HG02870 (cell line): ENCODE measurements at regions not wholly inside any gene's neighbourhood (a gene's known extent, or its start where the extent isn't known, plus 50 kb on each side); places are given as distances from the start of the nearest gene placed in this dataset.

Experiments used
- ATAC-seq: cut with Tn5 transposase; IDR thresholded peaks from one replicate; pipeline ENCODE4 v1.9.1; 2021; ENCODE audit warnings: mild to moderate bottlenecking, moderate library complexity; ENCODE audit not compliant: unreplicated experiment

DNA sequence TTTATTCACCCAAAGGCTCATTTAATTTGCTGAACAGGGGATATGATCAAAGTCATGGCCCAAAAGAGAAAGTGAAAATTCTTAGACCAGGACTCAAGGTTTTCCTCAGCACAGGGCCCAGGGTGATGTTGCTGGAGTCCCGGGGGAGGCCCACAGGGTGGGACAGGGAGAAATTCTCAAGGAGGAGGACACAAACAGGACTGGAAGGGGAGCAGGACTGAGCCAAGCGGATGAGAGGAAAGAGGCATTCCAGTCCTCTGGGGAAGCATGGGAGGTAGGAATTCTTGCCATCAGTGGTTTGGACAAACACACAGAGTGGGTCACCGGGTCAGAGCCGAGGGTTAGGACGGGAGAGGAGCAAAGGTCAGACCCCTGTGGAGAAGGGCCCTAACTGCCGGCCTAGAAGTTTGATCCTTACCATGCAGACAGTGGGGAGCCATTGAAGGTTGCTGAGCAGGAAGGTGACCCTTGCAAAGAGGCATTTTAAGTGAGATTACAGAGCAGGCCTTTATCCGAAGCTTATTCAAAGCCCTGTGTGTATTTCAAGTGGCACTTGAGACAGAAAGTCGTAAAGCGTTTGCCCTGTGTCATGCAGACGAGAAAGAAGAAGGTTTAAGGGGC lies 68.4 kb upstream of the PTGR2 start:
- ATAC-seq, result no peak

DNA sequence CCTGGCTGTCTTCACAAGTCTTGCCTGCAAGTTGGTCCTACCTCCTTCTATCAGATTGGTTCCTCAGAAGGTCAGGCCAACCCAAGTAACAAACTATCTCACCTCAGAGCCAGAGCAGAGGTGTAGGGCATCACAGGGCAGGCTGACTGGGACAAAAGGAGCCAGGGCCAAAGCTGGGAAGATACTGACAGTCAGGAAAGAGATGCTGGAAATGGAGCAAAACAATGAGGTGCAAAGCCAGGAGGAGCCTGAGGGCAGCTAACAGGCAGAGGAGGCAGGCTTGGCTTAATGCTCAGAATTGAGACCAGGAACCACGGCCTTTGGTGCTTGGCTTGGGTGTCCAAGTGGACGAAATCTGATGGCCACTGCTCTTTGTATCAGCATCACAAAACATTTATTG lies 68.4 kb upstream of the PNMA1 start:
- no peak for ATAC-seq

DNA sequence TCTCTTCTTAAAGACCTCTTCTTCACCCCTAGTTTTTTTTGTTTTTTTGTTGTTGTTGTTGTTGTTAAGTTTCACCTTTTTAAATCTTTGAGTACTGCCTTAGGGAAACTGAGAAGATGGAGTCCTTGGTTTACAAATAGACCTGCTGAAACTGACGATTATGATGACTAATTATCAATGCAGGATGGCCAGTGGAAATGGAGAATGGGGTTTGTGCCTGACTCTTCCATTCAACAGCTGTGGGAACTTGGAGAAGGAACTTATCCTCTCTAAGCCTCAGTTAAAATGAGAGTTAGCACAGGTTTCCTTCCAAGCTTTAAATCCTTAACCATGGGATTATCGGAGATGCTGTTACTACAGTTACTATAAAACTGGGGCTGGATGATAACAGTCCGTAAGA lies 66.7 kb upstream of the PNMA1 start:
- no peak for ATAC-seq

DNA sequence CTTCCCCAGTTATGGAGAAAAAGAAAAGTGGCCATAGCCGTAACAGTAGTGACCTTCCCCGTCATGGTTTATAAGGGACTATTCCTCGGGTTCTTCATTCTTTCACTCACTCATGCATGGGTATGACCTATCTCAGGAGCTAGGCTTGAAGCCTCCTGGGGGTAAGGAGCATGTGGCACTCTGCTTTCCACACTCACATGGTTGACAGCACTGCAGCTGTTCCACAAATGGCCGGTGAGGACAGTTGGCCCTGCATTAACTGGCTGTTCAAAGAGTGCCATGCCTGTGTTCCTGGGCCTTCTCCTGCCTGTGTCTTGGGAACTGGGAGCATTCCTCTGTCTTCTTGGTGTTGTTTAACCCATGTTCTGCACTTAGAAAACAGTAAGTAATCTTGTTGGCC lies 66.2 kb upstream of the PNMA1 start:
- ATAC-seq, result no peak

DNA sequence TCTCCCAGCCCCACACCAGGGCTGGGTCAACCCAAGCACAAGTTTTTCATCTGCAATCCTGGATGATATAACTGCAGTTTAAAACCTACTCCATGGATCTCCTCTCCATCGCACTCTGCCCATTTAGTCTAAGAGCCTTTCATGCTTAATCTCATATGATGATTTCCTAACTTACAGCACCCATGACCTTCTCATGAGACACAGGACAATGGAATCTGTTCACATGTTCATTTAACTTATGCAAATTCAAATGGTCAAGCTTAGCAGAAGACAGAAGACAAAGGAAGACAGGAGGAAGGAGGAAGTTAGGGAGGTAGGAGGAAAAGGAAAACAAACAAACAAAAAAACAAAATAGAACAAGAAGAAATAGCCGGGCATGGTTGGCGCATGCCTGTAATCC lies 64.6 kb upstream of the PNMA1 start:
- no peak for ATAC-seq

DNA sequence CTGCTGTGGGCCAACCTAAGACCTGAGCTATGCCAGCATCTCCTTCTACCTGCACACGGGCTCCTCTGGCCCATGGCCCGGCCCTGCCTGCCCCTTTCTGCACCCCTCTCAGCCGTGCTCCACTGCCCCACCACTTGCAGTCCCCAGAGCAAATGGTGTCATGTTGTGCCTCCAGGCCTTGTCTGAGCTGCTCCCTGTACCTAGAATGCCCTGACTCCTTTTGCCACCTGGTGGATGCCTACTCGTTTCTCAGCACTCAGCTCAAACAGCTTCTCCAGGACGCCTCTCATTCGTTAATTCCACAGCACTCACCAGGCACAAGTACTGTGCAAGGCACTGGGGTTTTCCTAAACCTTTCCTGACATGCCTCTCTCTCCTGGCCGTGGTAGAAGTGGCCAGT lies 63.2 kb upstream of the PNMA1 start:
- ATAC-seq, result no peak

DNA sequence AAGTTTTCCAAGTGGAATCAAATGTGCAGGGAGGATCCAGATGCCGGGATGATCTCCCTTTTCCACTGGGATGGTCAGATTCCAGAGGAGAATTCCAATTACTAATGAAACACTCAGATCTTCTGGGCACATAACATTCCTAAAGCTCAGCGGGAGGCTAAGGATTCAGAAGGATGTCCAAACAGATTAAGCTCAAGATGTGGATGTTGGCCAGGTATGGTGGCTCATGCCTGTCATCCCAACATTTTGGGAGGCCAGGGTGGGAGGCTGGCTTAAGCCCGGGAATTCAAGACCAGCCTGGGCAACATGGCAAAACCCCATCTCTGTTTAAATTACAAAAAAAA lies 62.0 kb upstream of the PNMA1 start:
- ATAC-seq, result no peak

DNA sequence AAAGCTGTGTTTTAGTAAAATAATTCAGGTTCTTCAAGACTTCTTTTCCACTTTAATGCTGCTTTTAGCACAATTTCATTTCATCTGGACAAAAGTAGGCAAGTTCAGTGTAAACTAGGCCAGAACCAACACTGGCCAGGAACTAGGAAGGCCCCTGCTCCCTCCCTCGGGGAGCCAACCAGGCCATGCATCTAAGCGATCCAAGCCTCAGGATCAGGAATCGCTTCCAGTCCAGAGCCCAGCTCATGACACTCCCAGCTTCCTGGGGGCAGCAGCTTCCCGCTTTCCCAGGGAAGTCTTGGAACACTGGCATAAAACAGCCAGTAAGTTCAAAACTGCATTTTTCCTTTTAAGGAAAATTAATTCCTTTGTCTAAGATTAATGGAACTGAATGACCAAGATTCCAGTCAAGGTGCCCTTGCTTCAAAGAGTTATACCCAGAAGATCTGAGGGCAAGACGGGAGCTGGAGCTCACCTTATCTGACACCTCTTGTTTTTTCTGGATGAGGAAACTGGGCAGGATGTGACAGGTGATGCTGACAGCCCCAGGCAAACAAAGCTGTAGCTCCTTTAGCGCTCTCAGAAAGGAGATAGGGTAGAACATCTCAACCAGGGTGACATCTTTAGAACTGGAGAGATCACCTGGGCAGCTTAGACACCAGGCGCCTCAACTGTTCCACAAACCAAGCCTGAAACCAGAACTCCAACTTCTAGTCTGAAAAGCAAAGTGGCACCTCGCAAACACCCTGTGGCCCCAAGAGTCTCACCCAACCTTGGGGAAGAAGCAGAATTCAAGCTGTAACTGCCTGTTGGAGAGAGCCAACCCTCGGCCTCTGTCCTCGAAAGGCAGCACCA lies 61.4 kb upstream of the PNMA1 start:
- ATAC-seq, result no peak

DNA sequence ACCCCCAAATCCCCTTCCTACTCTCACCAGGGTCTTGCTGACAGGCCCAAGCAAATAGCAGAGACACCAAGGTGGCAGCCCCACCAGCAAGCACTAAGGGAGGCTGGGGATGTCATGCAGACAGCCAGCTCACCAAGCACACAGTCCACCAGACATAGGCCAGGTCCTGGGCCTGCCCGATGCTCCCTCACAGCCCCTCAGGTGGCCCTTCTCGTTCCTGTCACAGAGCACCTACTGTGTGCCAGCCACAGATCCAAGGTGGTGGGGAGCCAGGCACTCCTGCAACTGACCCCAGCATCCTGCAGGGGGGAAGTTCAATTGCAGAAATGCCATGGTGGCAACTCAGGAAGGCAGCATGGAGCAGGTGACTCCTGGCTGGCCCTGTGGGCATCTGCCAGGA lies 60.5 kb upstream of the PNMA1 start:
- no peak for ATAC-seq

DNA sequence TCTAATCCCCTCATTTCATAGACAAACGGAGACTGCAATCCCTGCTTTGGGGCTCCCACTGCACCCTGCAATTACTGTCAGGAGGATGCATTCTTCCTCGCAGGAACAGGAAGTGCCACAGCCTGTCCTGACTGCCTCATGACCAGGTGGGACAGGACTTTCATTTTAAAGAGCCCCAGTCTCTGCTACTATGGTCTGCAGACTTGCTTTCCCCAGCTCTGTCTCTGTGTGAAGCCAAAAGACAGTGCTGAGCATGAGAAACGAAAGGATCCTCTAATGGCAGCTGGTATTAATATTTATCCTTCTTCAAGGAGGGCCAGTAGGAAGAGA lies 60.0 kb upstream of the PNMA1 start:
- ATAC-seq, result no peak

DNA sequence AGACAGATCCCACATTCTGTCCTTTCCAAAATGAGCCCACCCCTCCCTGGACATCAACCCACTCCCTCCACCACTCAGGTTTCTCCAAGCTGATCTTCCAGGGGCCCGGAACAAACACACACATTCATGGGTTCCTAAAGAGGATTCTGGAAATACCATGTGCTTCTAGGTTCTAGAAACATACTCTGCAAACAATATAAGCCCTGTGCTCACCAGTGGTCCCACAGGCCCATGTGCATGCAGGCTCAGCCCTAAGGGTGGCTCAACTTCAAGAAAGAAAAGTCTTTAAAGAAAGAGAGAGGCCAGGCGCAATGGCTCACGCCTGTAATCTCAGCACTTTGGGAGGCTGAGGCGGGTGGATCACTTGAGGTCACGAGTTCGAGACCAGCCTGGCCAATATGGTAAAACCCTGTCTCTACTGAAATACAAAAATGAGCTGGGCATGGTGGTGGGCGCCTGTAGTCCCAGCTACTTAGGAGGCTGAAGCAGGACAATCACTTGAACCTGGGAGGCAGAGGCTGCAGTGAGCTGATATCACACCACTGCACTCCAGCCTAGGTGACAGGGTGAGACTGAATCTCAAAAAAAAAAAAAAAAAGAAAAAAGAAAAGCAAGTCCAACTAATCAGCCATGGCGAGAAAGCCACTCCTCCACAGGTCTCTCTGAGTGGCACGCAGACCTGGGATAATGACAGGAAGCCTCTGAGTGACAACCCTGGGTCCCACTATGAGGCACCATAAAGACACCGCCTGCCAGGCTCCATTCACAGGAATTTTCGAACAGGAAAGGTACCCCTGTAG lies 59.5 kb upstream of the PNMA1 start:
- ATAC-seq, result no peak

DNA sequence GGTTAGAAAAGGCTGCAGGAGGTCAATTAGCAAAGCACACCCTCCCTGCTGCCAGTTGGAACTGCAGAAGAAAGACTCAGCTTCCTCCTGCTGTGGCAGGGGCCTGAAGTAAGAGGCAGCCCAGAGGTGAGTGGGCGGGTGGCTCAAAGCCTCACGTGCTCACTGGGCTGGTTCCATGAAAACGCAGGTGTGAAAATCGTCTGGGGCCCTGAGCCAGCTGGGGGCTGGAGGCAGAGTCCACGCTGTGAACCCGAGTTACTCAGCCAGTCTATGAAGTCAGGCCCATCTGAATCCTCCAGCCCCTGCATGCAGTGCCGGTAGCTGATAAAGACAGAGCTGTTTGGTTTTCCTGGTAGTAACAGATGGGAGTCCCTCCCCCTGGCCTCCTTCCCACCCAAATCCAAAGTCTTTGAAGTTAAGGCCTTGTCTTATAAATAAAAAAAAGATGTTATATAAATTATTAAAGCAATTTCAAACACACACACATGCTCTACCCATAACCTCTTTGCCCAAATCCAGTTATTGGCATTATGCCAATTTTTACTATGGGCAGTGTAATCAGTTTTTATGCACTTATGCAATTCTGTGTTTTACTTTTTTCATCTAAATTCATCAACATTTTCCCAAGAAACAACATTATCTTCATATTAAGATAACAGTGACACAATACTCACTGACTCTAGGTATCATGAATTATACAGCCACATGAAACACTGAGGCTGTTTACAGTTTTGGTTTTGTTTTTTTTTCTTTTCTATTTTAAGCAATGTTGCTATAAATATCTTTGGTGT lies 57.9 kb upstream of the PNMA1 start:
- ATAC-seq, result peak; percentile 30

DNA sequence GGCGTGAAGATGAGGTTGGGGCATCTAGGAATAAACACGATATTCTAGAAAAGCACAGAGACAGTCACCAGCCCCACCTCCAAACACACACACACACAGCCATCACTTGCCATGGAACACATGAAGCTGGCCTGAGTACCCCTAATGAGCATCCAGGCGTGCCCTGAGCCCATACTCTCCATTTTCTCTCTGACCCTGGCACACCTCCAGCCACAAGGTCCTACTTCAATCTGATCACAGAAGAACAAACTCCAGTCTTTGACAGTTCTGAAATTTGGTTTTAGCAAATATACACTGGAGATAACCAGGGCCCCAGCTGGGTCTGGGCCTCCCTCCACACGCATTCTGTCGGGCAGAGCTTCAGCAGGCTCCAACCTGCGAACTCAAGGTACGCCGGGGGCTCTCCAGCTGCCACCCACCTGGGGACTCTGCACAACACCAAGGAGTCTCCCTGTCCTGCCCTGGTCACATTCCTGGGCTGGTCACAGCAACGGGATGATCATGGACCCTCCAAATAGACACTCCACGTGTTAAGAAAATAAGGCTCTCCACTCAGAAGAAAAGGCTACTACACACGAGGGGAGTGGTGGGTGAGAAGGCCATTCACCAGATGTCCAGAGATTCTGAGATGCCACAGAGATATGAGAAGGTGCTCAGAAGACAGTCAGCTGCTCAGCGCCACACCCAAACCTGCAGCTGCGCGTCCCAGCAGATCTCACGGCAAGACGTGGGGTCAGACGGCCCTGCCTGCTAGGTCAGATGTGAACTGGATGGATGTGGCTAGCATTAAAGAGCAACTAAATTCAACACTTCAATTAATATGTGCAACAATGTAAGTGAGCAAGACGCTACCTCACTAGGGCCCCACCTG lies 57.0 kb upstream of the PNMA1 start:
- ATAC-seq, result peak; percentile 6

DNA sequence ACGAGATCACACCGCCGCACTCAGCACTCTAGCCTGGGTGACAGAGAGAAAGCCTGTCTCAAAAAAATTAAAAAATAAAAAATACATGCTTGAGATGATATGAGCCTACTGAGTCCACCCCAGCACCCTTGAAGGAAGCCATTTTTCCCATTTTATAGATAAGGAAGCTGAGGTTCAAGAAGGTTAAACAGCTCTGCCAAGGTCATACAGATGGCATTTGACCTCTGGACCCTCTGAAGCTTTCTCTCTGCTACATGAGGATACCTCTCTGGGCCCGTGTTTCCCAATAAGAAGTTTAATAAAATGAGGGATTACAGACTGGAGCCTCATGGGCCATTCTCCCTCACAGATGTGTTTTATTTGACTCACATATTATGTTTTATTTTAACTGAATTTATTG lies 53.9 kb upstream of the PNMA1 start:
- no peak for ATAC-seq

DNA sequence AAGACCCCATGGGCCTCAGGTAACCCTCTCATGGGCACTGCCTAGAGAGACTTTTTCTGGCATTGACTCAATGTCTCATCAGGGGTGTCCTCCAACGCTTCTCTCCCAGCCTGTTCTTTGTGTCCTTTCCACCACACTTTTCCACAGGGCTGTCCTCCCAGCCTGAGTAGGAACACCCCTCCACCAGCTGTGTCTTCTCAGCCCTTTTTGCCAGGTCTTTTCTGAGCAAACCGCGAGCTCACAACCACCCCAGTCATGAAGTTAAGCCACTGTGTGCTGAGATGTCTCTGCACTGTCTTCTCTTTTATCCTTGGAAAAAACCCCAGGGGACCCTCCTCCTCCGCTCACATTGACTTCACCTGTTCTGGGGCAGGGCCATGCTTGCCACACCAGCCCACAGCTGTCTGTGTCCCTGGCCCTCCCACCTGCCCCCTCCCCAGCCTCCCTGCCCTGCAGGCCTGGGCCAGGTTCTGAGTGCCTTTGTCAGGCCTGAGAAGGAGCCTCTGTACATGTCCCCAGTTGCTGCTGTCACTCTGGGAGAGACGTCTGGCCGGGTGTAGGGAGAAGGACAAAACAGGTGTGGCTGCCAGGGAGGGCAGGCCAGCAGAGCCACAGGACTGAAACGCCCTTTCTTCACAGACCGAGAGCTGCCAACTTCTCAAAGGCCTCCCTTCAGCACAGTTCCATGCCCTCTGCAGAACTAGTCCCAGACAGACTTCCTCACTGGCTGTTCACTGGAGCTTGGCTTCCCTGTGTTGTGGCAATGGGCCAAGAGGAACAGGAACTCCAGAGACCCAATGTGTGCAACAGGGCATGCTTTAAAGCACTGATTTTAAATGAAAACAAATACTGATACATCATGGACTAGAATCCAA lies 50.5 kb upstream of the PNMA1 start:
- ATAC-seq, result no peak
